MM.1S (cell line): ENCODE measurements at regions not wholly inside any gene's neighbourhood (a gene's known extent, or its start where the extent isn't known, plus 50 kb on each side); places are given as distances from the start of the nearest gene placed in this dataset.

ENCODE experiments used
- DNase-seq: peaks from one replicate; pipeline ENCODE4 v3.0.0-alpha.2; 2015
- H2AFZ ChIP-seq: fragments of 300-600 bp; sonication (generic); 2 replicates; pipeline ENCODE4 v1.6.0; 2016; ENCODE audit warnings: antibody characterized with exemption, low read length
- H3F3A ChIP-seq: fragments of 300-600 bp; sonication (generic); 2 replicates; pipeline ENCODE4 v1.6.1; 2016; ENCODE audit warnings: mild to moderate bottlenecking, antibody characterized with exemption, low read length, moderate library complexity, mixed read lengths; ENCODE audit not compliant: insufficient read depth
- H3K27ac ChIP-seq: fragments of 300-600 bp; sonication (generic); 2 replicates; pipeline ENCODE4 v1.5.1; 2016; ENCODE audit warnings: mild to moderate bottlenecking, low read length
- H3K27me3 ChIP-seq: fragments of 300-600 bp; sonication (generic); replicated peaks from 2 replicates; pipeline ENCODE4 v1.6.0; 2016; ENCODE audit warnings: low read length; ENCODE audit not compliant: insufficient read depth
- H3K36me3 ChIP-seq: fragments of 300-600 bp; sonication (generic); replicated peaks from 2 replicates; pipeline ENCODE4 v1.6.1; 2016; ENCODE audit warnings: mild to moderate bottlenecking, low read length, mixed read lengths; ENCODE audit not compliant: insufficient read depth
- H3K4me1 ChIP-seq: fragments of 300-600 bp; sonication (generic); 2 replicates; pipeline ENCODE4 v1.6.1; 2016; ENCODE audit warnings: low read length, mixed read lengths
- H3K4me2 ChIP-seq: fragments of 300-600 bp; sonication (generic); 2 replicates; pipeline ENCODE4 v1.6.0; 2016; ENCODE audit warnings: low read depth, low read length
- H3K4me3 ChIP-seq: fragments of 300-600 bp; sonication (generic); 2 replicates; pipeline ENCODE4 v1.5.1; 2016; ENCODE audit warnings: low read length, mixed read lengths
- H3K79me2 ChIP-seq: fragments of 300-600 bp; sonication (generic); 2 replicates; pipeline ENCODE4 v1.6.1; 2016; ENCODE audit warnings: mixed run types, low read length, mixed read lengths
- H3K9ac ChIP-seq: fragments of 300-600 bp; sonication (generic); 2 replicates; pipeline ENCODE4 v1.6.1; 2016; ENCODE audit warnings: low read length, mixed read lengths
- H3K9me2 ChIP-seq: fragments of 300-600 bp; sonication (generic); replicated peaks from 2 replicates; pipeline ENCODE4 v1.6.1; 2016; ENCODE audit warnings: mild to moderate bottlenecking, low read length, mixed read lengths; ENCODE audit not compliant: insufficient read depth
- H3K9me3 ChIP-seq: fragments of 300-600 bp; sonication (generic); replicated peaks from 2 replicates; pipeline ENCODE4 v1.6.1; 2016; ENCODE audit warnings: mild to moderate bottlenecking, low read length, mixed read lengths; ENCODE audit not compliant: insufficient read depth
- H4K20me1 ChIP-seq: fragments of 300-600 bp; sonication (generic); 2 replicates; pipeline ENCODE4 v1.6.1; 2016; ENCODE audit warnings: mild to moderate bottlenecking, low read length, moderate library complexity, mixed read lengths; ENCODE audit not compliant: insufficient read depth
- EZH2 ChIP-seq: fragments of 300-600 bp; sonication (generic); optimal IDR thresholded peaks from 2 replicates; pipeline ENCODE3; 2017; ENCODE audit warnings: low read depth, mild to moderate bottlenecking, antibody characterized with exemption, low read length, mixed read lengths
- EZH2phosphoT487 ChIP-seq: fragments of 300-600 bp; sonication (generic); IDR thresholded peaks from 2 replicates; pipeline ENCODE4 v1.6.1; 2018; ENCODE audit warnings: antibody characterized with exemption, low read length
- TF ChIP-seq, protein P1 (sequence below): fragments of 300-600 bp; sonication (generic); IDR thresholded peaks from 2 replicates; pipeline ENCODE4 v1.5.1; 2016; ENCODE audit warnings: antibody characterized with exemption, low read length, mixed read lengths

- no peak overlapping the region for H3K4me3 ChIP-seq
- no peaks in the 10 kb centered on the region for H3K9me3 ChIP-seq
- no peaks in the 10 kb centered on the region for H3F3A ChIP-seq
- H4K20me1 ChIP-seq, result no peaks in the 10 kb centered on the region
- no peak overlapping the region for H3K9ac ChIP-seq
- no peak overlapping the region for H2AFZ ChIP-seq
- no peak for DNase-seq
- no peaks in the 10 kb centered on the region for H3K79me2 ChIP-seq
- H3K4me1 ChIP-seq, result no peaks in the 10 kb centered on the region
- TF ChIP-seq EZH2phosphoT487, result no peak
- TF ChIP-seq, protein P1, sequence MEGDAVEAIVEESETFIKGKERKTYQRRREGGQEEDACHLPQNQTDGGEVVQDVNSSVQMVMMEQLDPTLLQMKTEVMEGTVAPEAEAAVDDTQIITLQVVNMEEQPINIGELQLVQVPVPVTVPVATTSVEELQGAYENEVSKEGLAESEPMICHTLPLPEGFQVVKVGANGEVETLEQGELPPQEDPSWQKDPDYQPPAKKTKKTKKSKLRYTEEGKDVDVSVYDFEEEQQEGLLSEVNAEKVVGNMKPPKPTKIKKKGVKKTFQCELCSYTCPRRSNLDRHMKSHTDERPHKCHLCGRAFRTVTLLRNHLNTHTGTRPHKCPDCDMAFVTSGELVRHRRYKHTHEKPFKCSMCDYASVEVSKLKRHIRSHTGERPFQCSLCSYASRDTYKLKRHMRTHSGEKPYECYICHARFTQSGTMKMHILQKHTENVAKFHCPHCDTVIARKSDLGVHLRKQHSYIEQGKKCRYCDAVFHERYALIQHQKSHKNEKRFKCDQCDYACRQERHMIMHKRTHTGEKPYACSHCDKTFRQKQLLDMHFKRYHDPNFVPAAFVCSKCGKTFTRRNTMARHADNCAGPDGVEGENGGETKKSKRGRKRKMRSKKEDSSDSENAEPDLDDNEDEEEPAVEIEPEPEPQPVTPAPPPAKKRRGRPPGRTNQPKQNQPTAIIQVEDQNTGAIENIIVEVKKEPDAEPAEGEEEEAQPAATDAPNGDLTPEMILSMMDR, result no peak
- no peaks in the 10 kb centered on the region for H3K27me3 ChIP-seq
- no peak overlapping the region for H3K27ac ChIP-seq
- no peaks in the 10 kb centered on the region for H3K36me3 ChIP-seq
- H3K9me2 ChIP-seq, result no peaks in the 10 kb centered on the region
- no peak overlapping the region for H3K4me2 ChIP-seq
These were observed 495.5 kb downstream of the FOXO1 start for GRCh38 chr13:40170982-40171381.

- Histone ChIP-seq H3K4me3 (no peak overlapping the region), H3K4me2 (no peak overlapping the region), H3K36me3 (no peaks in the 10 kb centered on the region), H3K4me1 (no peaks in the 10 kb centered on the region), H2AFZ (no peak overlapping the region), H3K27me3 (no peaks in the 10 kb centered on the region), H3K9ac (no peak overlapping the region), H3F3A (no peaks in the 10 kb centered on the region), H3K9me3 (no peaks in the 10 kb centered on the region), H3K27ac (no peak overlapping the region), H3K79me2 (no peaks in the 10 kb centered on the region), H4K20me1 (no peaks in the 10 kb centered on the region), H3K9me2 (no peaks in the 10 kb centered on the region)
- no peak for TF ChIP-seq EZH2phosphoT487
- TF ChIP-seq, protein P1, result no peak
- TF ChIP-seq EZH2, result no peak
- no peak for DNase-seq
These were observed 494.9 kb downstream of the FOXO1 start for GRCh38 chr13:40171566-40171965.

- H3K9me3 ChIP-seq, result no peaks in the 10 kb centered on the region
- H3K4me1 ChIP-seq, result no peaks in the 10 kb centered on the region
- no peak overlapping the region for H3K4me2 ChIP-seq
- no peaks in the 10 kb centered on the region for H3K9me2 ChIP-seq
- no peak overlapping the region for H3K4me3 ChIP-seq
- no peak overlapping the region for H3K27ac ChIP-seq
- no peaks in the 10 kb centered on the region for H3K27me3 ChIP-seq
- H3K79me2 ChIP-seq, result no peaks in the 10 kb centered on the region
- no peak for TF ChIP-seq EZH2
- TF ChIP-seq EZH2phosphoT487, result no peak
- TF ChIP-seq, protein P1, result no peak
- no peak overlapping the region for H3K9ac ChIP-seq
- no peaks in the 10 kb centered on the region for H4K20me1 ChIP-seq
- H3F3A ChIP-seq, result no peaks in the 10 kb centered on the region
- H3K36me3 ChIP-seq, result no peaks in the 10 kb centered on the region
- no peak overlapping the region for H2AFZ ChIP-seq
- no peak for DNase-seq
These were observed 494.3 kb downstream of the FOXO1 start for GRCh38 chr13:40172149-40172591.
